ENCODE measurements at regions not wholly inside any gene's neighbourhood (a gene's known extent, or its start where the extent isn't known, plus 50 kb on each side); places are given as distances from the start of the nearest gene placed in this dataset. TPM values are rescaled to one million over a fixed set of nuclear protein-coding genes. Genes with fewer than 3 reads are reported as not detected.

GRCh38 chr7:7122701-7123281, 59.6 kb upstream of the C1GALT1 start:
- DNase-seq = peak; percentile 76

GRCh38 chr7:7125963-7126362, 56.4 kb upstream of the C1GALT1 start:
- DNase-seq = no peak

GRCh38 chr7:7127773-7128172, 54.6 kb upstream of the C1GALT1 start:
- no peak for DNase-seq

- no peak for DNase-seq
Measured at GRCh38 chr7:7129381-7129780, 53.0 kb upstream of the C1GALT1 start.

- no peak for DNase-seq
Measured at GRCh38 chr7:7131273-7131672, 51.1 kb upstream of the C1GALT1 start.

Small RNA genes lying in the stretch of these regions (small RNA-seq; reads per million reads assigned to genes)
- not detected for gene AC079804.2 (ENCODE audit: low replicate concordance)
- gene MIR3683 (ENCODE audit: low replicate concordance) = not detected
- gene RF00019 (ENCODE audit: low replicate concordance) = not detected

Data from skin of body (tissue), 2 donors.